HG03095 (cell line): ENCODE measurements at regions not wholly inside any gene's neighbourhood (a gene's known extent, or its start where the extent isn't known, plus 50 kb on each side); places are given as distances from the start of the nearest gene placed in this dataset.
"Not testable (repeated sequence)": the region's sequence is repeated elsewhere in the genome, so short reads cannot be mapped to it uniquely, and the experiment has no call there.

Experiments
- ATAC-seq: cut with Tn5 transposase; IDR thresholded peaks from one replicate; pipeline ENCODE4 v1.9.1; 2021; ENCODE audit warnings: moderate library complexity; ENCODE audit not compliant: unreplicated experiment

- no peak for ATAC-seq
Observed at GRCh38 chr5:92662741-92663140, 918.3 kb downstream of the NR2F1-AS1 start.

GRCh38 chr5:92659246-92659645, 921.8 kb downstream of the NR2F1-AS1 start:
- ATAC-seq, result no peak

- ATAC-seq, result not testable (repeated sequence)
Observed at GRCh38 chr5:92654601-92655000, 926.4 kb downstream of the NR2F1-AS1 start.

- no peak for ATAC-seq
Observed at GRCh38 chr5:92653730-92654461, 927.1 kb downstream of the NR2F1-AS1 start.

GRCh38 chr5:92652756-92653155, 928.3 kb downstream of the NR2F1-AS1 start:
- no peak for ATAC-seq

GRCh38 chr5:92644266-92644886, 936.6 kb downstream of the NR2F1-AS1 start:
- ATAC-seq, result no peak

GRCh38 chr5:92641031-92641962, 939.7 kb downstream of the NR2F1-AS1 start:
- ATAC-seq, result no peak

GRCh38 chr5:92640340-92640739, 940.7 kb downstream of the NR2F1-AS1 start:
- no peak for ATAC-seq

GRCh38 chr5:92637960-92638359, 943.1 kb downstream of the NR2F1-AS1 start:
- no peak for ATAC-seq

- ATAC-seq, result no peak
Observed at GRCh38 chr5:92637247-92637646, 943.8 kb downstream of the NR2F1-AS1 start.

- ATAC-seq, result no peak
Observed at GRCh38 chr5:92635001-92635461, 946.0 kb downstream of the NR2F1-AS1 start.

- no peak for ATAC-seq
Observed at GRCh38 chr5:92633875-92634487, 947.0 kb downstream of the NR2F1-AS1 start.

GRCh38 chr5:92633176-92633575, 947.8 kb downstream of the NR2F1-AS1 start:
- no peak for ATAC-seq

- not testable (repeated sequence) for ATAC-seq
Observed at GRCh38 chr5:92631237-92631701, 949.8 kb downstream of the NR2F1-AS1 start.

GRCh38 chr5:92629574-92629973, 951.4 kb downstream of the NR2F1-AS1 start:
- no peak for ATAC-seq

GRCh38 chr5:92629000-92629399, 952.0 kb downstream of the NR2F1-AS1 start:
- ATAC-seq, result no peak

- no peak for ATAC-seq
Observed at GRCh38 chr5:92627186-92627585, 953.8 kb downstream of the NR2F1-AS1 start.

- ATAC-seq, result no peak
Observed at GRCh38 chr5:92616085-92616484, 964.9 kb downstream of the NR2F1-AS1 start.

GRCh38 chr5:92613546-92613945, 967.5 kb downstream of the NR2F1-AS1 start:
- ATAC-seq, result no peak

- ATAC-seq, result not testable (repeated sequence)
Observed at GRCh38 chr5:92610435-92610834, 970.6 kb downstream of the NR2F1-AS1 start.

GRCh38 chr5:92605591-92605990, 975.4 kb downstream of the NR2F1-AS1 start:
- ATAC-seq, result no peak
